Suprapubic skin (tissue), 3 donors: ENCODE measurements at regions not wholly inside any gene's neighbourhood (a gene's known extent, or its start where the extent isn't known, plus 50 kb on each side); places are given as distances from the start of the nearest gene placed in this dataset.

Source experiments
- CTCF ChIP-seq, 2 donors: fragments of 200-600 bp in 1 of 2; fragments of 450-650 bp in 1 of 2; sonication (generic) in 1 of 2; IDR thresholded peaks; one replicate each; pipeline ENCODE4 v1.5.1; 2016 to 2019; ENCODE audit warnings: antibody characterized with exemption in 2 of 2, mild to moderate bottlenecking in 1 of 2, moderate library complexity in 1 of 2
- EP300 ChIP-seq: sonication (generic); formaldehyde crosslinking; IDR thresholded peaks from one replicate; pipeline ENCODE4 v1.6.1; 2017; ENCODE audit warnings: antibody characterized with exemption
- POLR2A ChIP-seq, 2 donors: fragments of 450-650 bp; IDR thresholded peaks; one replicate each; pipeline ENCODE4 v1.6.1; 2017; ENCODE audit warnings: antibody characterized with exemption in 2 of 2, mild to moderate bottlenecking in 2 of 2, moderate library complexity in 2 of 2

- TF ChIP-seq CTCF (IDR thresholded peaks at IDR 0.05) = no peak
- TF ChIP-seq POLR2A (IDR thresholded peaks at IDR 0.05) = no peak
- no peak for TF ChIP-seq EP300
These were observed 66.0 kb downstream of the ARL4C start for GRCh38 chr2:234430871-234431270.
